T-helper 17 cell (primary cell): ENCODE measurements at regions not wholly inside any gene's neighbourhood (a gene's known extent, or its start where the extent isn't known, plus 50 kb on each side); places are given as distances from the start of the nearest gene placed in this dataset.
"Not testable (repeated sequence)": the region's sequence is repeated elsewhere in the genome, so short reads cannot be mapped to it uniquely, and the experiment has no call there.

Experiments
- ATAC-seq: fragments of 150-1000 bp; cut with Tn5 transposase; 2 replicates; pipeline ENCODE4 v1.10.0; 2021; ENCODE audit warnings: mild to moderate bottlenecking, moderate library complexity
- DNase-seq, 3 donors: peaks; one replicate each; pipeline versions ENCODE4 v3.0.0 to v3.0.0-alpha.2; 2020 to 2021
- H3K9me3 ChIP-seq: one replicate; pipeline ENCODE4 v1.7.0; 2013; ENCODE audit warnings: low read length, mild to moderate bottlenecking; ENCODE audit not compliant: control insufficient read depth, poor library complexity, severe bottlenecking
- H3K27ac Mint-ChIP-seq: one replicate; pipeline ENCODE4 v1.8.0; 2022; ENCODE audit warnings: mild to moderate bottlenecking, moderate library complexity, mixed read lengths
- H3K27me3 Mint-ChIP-seq: one replicate; pipeline ENCODE4 v1.8.0; 2022; ENCODE audit warnings: mixed read lengths
- H3K36me3 Mint-ChIP-seq: one replicate; pipeline ENCODE4 v1.8.0; 2022; ENCODE audit warnings: low read depth, mixed read lengths
- H3K4me1 Mint-ChIP-seq: one replicate; pipeline ENCODE4 v1.8.0; 2022; ENCODE audit warnings: mild to moderate bottlenecking, mixed read lengths
- H3K4me3 Mint-ChIP-seq: one replicate; pipeline ENCODE4 v1.8.0; 2022; ENCODE audit warnings: mild to moderate bottlenecking, moderate library complexity, mixed read lengths

DNA sequence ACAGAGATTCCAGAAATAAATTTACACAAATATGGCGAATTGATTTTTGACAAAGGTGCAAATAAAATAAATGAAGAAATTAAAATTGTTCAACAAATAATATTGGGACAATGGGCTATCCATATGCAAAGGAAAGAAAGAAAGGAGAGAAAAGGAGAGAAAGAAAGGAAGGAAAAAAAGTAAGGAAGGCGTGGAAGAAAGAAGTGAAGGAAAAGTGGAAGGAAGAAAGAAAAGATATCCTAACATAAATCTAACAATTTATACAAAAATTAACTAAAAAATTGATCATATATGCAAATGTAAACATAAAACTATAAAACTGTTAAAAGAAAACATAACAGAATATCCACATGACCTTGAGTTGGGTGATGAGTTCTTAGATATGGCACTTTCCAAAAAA is 78.7 kb upstream of the ZNF184 start:
- no peaks in the 10 kb centered on the region for H3K36me3 Mint-ChIP-seq
- H3K27me3 Mint-ChIP-seq: peaks cover 75% of the 10 kb centered on the region
- no peak for ATAC-seq

GRCh38 chr6:27550692-27551091 is 77.8 kb upstream of the ZNF184 start:
- Mint-ChIP-seq H3K27ac (no peak overlapping the region), H3K27me3 (peaks cover 76% of the 10 kb centered on the region), H3K4me3 (no peak overlapping the region), H3K36me3 (no peaks in the 10 kb centered on the region), H3K4me1 (peaks cover 3% of the 10 kb centered on the region)
- no peak for ATAC-seq
- peaks cover 8% of the 10 kb centered on the region for H3K9me3 ChIP-seq
- DNase-seq: no peak

More for the DNA sequence above, 78.7 kb upstream of the ZNF184 start:
- Mint-ChIP-seq H3K4me1 (peaks cover 3% of the 10 kb centered on the region), H3K4me3 (peak overlapping the region; percentile 34), H3K27ac (no peak overlapping the region)
- H3K9me3 ChIP-seq: peaks cover 8% of the 10 kb centered on the region
- no peak for DNase-seq

DNA sequence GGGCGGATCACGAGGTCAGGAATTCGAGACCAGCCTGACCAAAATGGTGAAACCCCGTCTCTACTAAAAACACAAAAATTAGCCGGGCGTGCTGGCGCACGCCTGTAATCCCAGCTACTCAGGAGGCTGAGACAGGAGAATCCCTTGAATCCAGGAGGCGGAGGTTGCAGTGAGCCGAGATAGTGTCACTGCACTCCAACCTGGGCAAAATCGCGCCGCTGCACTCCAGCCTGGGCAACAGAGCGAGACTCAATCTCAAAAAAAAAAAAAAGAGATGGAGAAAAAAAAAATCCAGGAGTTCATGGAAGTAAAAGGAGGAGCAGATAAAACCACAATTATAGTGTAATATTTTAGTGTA is 76.3 kb upstream of the ZNF184 start:
- H3K27me3 Mint-ChIP-seq: peaks cover 89% of the 10 kb centered on the region
- ATAC-seq, H3K9me3 ChIP-seq, H3K36me3 Mint-ChIP-seq, H3K27ac Mint-ChIP-seq, DNase-seq, H3K4me3 Mint-ChIP-seq, H3K4me1 Mint-ChIP-seq: not testable (repeated sequence)

- peaks cover 85% of the 10 kb centered on the region for H3K27me3 Mint-ChIP-seq
- peaks cover 8% of the 10 kb centered on the region for H3K9me3 ChIP-seq
- H3K4me1 Mint-ChIP-seq: peaks cover 7% of the 10 kb centered on the region
- peak overlapping the region; percentile 41 for H3K27ac Mint-ChIP-seq
- no peak for ATAC-seq
- DNase-seq: no peak
- H3K36me3 Mint-ChIP-seq: no peaks in the 10 kb centered on the region
- no peak overlapping the region for H3K4me3 Mint-ChIP-seq
Observed at GRCh38 chr6:27547157-27548075, 74.5 kb upstream of the ZNF184 start.

DNA sequence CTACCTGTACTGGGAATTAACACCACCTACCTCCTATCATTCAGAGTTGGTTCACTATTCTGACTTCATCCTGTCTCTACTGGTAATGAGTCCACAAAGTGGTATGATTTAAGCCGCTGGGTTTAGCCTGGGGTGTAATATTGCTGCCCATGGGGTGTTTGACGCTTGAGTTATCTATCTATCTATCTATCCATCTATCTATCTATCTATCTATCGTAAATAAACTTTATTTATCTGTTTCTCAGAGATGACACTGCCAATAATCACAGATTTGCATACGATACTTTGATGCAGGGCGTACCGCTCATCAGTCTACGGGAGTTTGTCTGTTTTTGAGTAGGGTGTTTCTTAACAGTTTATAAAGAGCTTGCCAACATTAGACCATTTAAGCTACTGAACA is 73.6 kb upstream of the ZNF184 start:
- H3K4me3 Mint-ChIP-seq: no peak overlapping the region
- H3K27me3 Mint-ChIP-seq: peaks cover 87% of the 10 kb centered on the region
- peaks cover 6% of the 10 kb centered on the region for H3K9me3 ChIP-seq
- H3K4me1 Mint-ChIP-seq: peaks cover 5% of the 10 kb centered on the region
- no peaks in the 10 kb centered on the region for H3K36me3 Mint-ChIP-seq
- H3K27ac Mint-ChIP-seq: peak overlapping the region; percentile 41
- no peak for ATAC-seq
- no peak for DNase-seq

DNA sequence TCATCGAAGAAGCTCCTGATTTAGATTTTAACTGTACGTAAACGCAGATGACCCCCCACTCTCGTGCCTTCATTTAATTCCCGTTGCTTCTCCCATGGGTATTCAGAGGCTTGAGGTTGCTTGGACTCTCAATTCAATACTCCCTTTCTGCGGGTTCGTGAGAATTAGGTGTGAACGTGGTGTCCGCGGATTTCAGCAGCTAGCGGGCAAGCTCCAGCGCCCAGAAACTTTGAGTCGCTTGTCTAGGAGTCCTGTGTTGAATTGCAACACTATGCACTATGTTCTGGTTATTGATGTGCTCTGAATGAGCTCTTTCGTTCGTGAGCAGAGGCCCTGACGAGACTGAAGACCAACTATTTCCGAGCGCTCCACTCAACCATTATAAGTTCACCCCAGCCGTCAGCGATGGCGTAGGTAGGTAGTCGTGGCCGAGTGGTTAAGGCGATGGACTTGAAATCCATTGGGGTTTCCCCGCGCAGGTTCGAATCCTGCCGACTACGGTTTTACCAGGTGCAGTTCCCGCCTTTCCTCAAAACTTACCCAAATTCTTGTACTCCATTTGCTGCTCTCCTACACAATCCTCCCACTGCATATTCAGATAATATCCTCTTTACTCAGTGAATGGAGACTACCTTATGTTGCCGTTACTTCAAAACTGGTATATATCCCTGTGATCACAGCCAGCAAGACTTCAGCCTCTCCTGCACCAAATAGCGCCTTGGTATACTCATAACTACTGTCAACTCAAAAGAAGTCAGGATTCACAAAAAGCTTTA is 72.6 kb upstream of the ZNF184 start:
- peaks cover 87% of the 10 kb centered on the region for H3K27me3 Mint-ChIP-seq
- peaks cover 6% of the 10 kb centered on the region for H3K9me3 ChIP-seq
- H3K36me3 Mint-ChIP-seq: no peaks in the 10 kb centered on the region
- H3K4me3 Mint-ChIP-seq: peak overlapping the region; percentile 49
- H3K27ac Mint-ChIP-seq: no peak overlapping the region
- peaks cover 5% of the 10 kb centered on the region for H3K4me1 Mint-ChIP-seq
- ATAC-seq (no peak), DNase-seq (no peak)

DNA sequence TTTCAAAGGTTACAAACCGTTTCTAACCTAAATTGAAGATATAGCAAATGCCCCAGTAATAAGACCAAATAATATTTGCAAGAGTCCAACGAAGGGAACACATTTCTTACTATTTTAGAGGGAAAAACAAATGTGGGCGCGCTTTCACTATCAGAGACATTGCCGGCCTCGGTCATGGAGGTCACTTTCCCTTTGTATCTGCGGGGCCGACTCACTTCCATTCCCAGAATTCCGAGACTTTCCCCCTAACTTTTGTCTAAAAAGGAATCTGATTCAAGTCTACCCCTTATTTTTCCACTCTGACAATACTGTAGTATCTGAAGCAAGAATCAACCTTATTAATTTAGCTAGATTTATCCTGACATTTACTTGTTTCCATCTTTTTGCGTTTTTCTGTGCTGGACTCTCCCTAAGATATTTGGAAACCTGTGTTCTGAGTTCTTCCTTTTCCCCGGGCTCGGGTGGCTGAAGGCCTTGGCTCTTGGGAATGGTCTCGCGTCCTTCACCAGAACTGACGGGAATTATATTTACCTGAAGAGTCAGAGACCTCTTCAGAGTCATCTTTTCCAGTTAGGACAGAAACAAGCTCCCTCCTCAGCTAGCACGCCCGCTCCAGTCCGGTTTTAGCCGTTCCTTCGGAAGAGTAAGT is 71.8 kb upstream of the ZNF184 start:
- Mint-ChIP-seq H3K4me1 (peaks cover 5% of the 10 kb centered on the region), H3K4me3 (no peak overlapping the region), H3K36me3 (no peaks in the 10 kb centered on the region), H3K27me3 (peaks cover 86% of the 10 kb centered on the region), H3K27ac (no peak overlapping the region)
- ATAC-seq (no peak), DNase-seq (no peak)
- H3K9me3 ChIP-seq: peaks cover 6% of the 10 kb centered on the region

DNA sequence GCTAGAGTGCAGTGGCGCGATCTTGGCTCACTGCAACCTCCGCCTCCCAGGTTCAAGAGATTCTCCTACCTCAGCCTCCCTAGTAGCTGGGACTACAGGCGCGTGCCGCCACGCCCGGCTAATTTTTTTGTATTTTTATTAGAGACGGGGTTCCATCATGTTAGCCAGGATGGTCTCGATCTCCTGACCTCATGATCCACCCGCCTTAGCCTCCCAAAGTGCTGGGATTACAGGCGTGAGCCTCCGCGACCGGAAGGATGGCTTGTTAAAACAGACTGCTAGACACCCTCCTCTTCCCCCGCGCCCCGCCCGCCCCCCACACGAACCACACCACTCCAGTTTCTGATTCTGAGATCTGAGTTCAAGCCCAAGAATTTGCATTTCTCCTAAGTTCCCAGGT is 71.2 kb upstream of the ZNF184 start:
- not testable (repeated sequence) for H3K27ac Mint-ChIP-seq, H3K36me3 Mint-ChIP-seq, H3K9me3 ChIP-seq, H3K4me1 Mint-ChIP-seq, DNase-seq, ATAC-seq, H3K4me3 Mint-ChIP-seq
- peaks cover 89% of the 10 kb centered on the region for H3K27me3 Mint-ChIP-seq

- Mint-ChIP-seq H3K4me3 (no peak overlapping the region), H3K27me3 (peaks cover 81% of the 10 kb centered on the region), H3K4me1 (peaks cover 5% of the 10 kb centered on the region), H3K36me3 (no peaks in the 10 kb centered on the region), H3K27ac (no peak overlapping the region)
- DNase-seq: no peak
- no peak for ATAC-seq
- peaks cover 5% of the 10 kb centered on the region for H3K9me3 ChIP-seq
Observed at GRCh38 chr6:27542485-27542884, 69.6 kb upstream of the ZNF184 start.

GRCh38 chr6:27541933-27542297 is 69.0 kb upstream of the ZNF184 start:
- peaks cover 1% of the 10 kb centered on the region for H3K36me3 Mint-ChIP-seq

GRCh38 chr6:27541212-27541932 is 68.5 kb upstream of the ZNF184 start:
- H3K27ac Mint-ChIP-seq: no peak overlapping the region
- ATAC-seq (no peak), DNase-seq (no peak)
- H3K4me3 Mint-ChIP-seq: no peak overlapping the region
- H3K9me3 ChIP-seq: no peaks in the 10 kb centered on the region
- peaks cover 2% of the 10 kb centered on the region for H3K36me3 Mint-ChIP-seq
- peaks cover 5% of the 10 kb centered on the region for H3K4me1 Mint-ChIP-seq
- H3K27me3 Mint-ChIP-seq: peaks cover 81% of the 10 kb centered on the region

More at GRCh38 chr6:27541933-27542297, 69.0 kb upstream of the ZNF184 start:
- peaks cover 1% of the 10 kb centered on the region for H3K9me3 ChIP-seq
- H3K27me3 Mint-ChIP-seq: peaks cover 81% of the 10 kb centered on the region
- H3K4me3 Mint-ChIP-seq: no peak overlapping the region
- H3K27ac Mint-ChIP-seq: no peak overlapping the region
- DNase-seq: no peak
- ATAC-seq: no peak
- H3K4me1 Mint-ChIP-seq: peaks cover 5% of the 10 kb centered on the region

DNA sequence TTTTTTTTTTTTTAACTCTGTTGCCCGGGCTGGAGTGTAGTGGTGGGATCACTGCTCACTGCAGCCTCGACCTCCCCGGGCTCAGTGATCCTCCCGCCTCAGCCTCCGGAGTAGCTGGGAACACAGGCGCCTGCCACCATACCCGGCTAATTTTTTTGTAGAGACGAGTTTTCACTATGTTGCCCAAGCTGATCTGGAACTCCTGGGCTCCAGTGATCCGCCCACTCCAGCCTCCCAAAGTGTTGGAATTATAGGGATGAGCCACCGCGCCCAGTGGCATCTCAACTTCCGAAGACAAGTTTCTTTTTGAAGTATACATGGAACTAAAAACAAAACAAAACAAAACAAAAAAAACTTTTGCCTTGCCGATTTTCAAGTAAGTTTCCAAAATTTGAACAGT is 66.6 kb upstream of the ZNF184 start:
- H3K4me1 Mint-ChIP-seq: peaks cover under 1% of the 10 kb centered on the region
- H3K9me3 ChIP-seq: no peaks in the 10 kb centered on the region
- DNase-seq: no peak
- H3K4me3 Mint-ChIP-seq: no peak overlapping the region
- H3K27ac Mint-ChIP-seq: no peak overlapping the region
- ATAC-seq: no peak
- peaks cover 2% of the 10 kb centered on the region for H3K36me3 Mint-ChIP-seq
- H3K27me3 Mint-ChIP-seq: peaks cover 79% of the 10 kb centered on the region
